ENCODE measurements at regions not wholly inside any gene's neighbourhood (a gene's known extent, or its start where the extent isn't known, plus 50 kb on each side); places are given as distances from the start of the nearest gene placed in this dataset.

DNA sequence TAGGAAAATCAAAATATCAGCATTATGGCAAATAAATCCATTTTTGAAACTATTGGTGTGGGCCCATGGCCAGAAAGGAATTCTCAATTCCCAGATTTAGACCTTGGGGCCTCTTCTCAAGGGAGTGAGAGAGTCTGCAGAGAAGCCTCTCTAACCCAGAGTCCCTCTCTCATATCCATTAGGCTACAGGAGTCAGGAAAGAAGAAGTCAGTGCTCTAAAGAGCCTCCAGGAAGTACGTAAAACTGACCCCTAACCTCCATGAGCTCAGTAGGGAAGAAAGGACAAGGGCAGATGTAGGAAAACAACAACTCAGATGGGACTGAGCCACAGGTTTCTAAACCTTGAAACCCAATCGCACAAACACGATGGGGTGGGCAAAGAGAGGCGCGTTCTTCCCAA is 479.9 kb upstream of the TNP1 start:
- no peak for DNase-seq (ENCODE audit: low read depth in 2 of 2)

DNA sequence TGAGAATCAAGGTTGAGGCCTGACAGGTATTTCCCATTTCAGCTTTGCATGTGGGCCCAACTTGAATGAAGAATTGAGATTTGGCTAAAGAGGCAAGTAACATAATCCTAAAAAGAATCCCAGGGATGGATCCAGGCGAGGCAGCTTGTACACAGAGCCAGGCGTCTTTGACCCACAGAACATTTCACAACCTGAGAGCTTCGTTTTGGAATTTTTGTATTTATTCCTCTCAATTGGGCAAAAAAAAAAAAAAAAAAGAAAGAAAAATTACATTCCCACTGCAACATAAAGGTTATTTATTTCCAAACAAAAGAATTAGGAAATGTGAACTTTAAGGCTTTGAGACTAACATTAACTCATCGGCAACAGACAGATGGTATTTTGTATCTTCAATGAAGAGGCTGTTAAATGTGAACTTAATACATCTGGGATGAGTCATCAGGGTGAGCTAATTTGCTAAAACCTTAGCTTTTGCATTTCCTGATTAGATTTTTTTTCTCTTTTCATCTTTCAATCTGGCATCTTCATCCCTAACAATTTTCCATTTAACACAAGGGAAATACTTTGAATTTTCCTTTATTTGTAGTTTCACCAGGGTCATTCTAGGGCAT is 478.5 kb upstream of the TNP1 start:
- peak; percentile 79 for DNase-seq (ENCODE audit: low read depth in 2 of 2)

DNA sequence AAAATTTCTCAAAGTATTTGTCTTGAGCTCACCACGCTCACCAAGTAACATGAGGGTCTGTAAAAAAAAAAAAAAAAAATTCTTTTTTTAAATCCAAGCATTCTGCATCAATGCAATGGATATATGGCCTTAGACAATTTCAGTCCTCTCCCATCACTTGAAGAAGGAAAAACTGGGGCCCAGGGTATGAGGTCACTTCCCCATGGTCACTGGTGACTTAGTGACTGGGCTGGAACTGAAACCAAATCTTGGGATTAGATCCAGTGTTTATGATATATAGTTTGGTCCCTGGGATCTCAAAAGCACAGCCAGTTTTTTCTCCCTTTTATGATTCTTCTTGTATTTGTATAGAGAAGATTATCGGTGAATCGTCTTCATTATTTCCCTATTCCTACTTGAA is 477.9 kb upstream of the TNP1 start:
- no peak for DNase-seq (ENCODE audit: low read depth in 2 of 2)

DNA sequence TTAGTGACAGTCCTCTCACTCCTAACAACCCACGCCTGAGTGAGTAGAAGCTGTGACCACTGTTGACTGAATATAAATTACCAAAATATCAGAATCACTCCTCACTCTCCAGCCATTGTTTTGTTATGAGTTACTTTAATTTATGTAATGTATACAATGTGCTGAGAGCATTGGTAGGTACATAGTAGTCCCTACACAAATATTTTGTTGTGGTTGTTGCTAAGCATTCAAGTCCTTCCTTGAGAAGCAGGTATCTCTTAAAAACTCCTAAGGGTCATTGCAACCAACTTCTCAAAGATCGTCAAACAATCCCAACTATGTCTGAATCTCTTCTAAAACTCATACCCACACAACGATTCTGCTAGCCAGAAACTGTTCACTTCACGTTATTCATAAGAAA is 476.8 kb upstream of the TNP1 start:
- no peak for DNase-seq (ENCODE audit: low read depth in 2 of 2)

DNA sequence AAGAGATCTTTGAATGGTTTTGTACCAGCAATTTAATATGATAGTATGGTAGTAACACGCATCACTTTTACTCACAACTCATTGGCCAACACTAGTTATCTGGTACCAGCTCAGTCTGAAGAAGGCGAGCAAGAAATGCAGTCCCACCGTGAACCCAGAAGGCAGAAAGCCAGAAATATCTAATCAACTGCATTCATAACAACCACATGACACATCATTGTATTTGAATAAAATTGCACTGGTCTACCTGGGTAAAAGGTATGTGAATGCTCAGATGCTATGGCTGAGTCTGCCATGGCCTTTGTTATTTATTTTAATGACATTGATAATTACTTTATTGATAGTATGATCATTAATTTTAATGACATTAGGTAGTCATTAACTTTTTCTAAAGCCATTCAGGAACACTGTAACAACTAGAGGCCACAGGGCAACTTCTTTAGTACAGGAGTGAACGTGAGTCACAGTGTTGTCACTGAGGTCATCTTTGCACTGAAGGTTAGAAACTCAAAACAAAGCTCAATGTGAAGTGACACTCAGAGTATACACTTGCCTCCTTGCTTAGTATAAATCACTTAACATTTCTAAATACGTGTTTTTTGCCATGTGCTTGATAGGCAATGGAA is 475.6 kb upstream of the TNP1 start:
- no peak for DNase-seq (ENCODE audit: low read depth in 2 of 2)

DNA sequence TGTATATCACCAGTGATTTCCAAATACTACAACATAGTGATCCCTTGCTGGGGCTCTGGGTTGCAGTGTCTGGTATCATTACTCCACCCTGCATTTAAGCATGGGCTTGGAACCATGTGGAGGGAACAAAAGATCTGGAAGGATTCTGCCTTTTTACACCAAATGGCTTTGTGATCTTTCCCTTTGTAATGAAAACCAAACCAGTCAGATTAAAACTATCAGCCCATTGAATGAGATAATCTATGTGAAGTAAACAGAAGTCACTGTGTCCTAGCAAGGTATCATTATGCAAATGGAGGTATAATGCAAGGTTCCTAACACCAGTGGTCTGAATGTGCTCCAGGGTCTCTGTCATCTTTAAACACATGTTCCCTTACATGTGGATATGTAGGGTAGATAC is 474.7 kb upstream of the TNP1 start:
- no peak for DNase-seq (ENCODE audit: low read depth in 2 of 2)

DNA sequence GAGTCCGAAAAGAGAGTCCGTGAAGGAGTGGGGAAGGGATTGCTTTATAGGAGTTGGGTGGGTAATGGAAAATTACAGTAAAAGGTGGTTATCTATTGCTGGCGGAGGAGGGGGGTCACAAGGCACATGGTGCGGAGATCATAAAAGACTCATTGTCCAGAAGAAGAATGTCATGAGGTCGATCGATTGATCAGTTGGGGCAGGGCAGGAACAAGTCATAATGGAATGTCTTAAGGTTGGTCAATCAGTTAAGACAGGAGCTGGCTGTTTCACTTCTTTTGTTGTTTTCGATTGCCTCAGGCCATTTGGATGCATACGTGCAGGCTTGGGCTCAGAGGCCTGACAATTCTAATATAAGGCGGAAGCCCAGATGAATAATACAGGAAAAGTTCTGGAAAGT is 473.0 kb upstream of the TNP1 start:
- DNase-seq (ENCODE audit: low read depth in 2 of 2) = no peak

DNA sequence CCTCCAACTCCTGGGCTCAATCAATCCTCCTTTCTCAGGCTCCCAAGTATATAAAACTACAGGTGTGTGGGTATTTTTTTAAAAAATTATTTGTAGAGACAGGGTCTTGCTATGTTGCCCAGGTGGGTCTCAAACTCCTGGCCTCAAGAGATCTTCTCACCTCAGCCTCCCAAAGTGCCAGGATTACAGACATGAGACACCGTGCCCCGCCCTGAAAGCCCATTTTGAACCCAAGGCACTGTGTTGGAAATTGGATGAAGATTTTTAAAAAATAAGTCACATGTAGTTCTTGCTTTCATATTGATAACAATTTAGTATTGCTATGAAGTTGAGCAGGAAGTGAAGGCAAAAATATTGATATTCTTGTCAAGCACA is 472.5 kb upstream of the TNP1 start:
- DNase-seq (ENCODE audit: low read depth in 2 of 2) = no peak

DNA sequence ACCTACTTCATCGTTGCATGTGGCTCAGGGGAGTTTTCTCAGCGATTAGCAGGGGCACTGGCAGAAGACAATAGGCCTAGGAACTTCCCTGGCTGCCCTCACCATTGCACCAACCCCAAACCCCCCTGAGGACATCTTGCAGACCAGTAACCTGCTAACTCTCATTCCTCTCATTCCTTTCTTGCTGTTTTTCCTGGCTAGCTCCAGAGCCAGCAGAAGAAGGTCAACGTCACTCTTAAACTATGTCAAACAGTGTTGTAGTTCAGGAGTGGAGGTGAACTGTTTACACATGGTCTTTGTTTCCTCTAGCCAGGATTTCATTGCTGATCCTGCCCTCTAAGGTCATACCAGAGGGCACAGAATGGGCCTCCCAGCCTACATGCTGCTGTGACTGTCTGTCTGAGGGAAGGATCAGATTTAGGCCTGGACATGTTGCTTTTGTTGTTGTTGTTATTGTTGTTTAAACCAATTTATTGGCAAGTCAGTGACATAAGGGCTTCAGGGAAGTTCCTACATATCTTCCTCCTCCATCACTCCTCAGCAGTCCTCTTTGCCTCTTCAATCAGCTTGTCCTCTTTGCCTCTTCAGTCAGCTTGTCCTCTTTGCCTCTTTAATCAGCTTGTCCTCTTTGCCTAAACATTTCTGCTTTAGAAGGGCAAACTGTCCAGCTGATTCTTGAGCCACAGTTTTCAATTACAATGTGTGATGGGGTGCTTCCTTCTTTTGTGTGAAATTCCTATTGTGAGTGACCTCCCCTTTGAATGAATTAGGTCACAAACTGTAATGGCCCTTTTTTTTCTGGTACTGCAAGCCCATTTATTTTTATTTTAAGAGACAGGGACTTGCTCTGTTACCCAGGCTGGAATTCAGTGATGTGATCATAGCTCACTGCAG is 471.9 kb upstream of the TNP1 start:
- no peak for DNase-seq (ENCODE audit: low read depth in 2 of 2)

DNA sequence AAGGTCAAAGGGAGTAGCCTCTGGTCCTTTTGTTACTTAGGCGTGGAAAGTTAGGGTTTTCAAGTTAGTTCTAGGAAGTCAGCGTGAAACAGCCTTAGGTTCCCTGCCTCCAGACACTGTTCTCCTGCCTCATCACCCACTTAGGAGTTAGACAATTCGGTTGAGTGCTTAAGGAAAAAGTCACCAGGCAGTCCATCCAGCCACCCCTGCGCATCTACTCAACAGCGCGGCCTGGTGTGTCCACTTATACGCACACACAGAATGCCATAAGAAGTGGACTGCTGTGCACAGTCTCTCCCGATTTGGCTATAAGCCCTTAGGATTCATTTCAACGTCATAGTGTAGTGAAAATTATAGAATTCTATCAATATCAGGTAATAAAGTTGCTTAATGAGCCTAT is 470.8 kb upstream of the TNP1 start:
- DNase-seq (ENCODE audit: low read depth in 2 of 2) = no peak

DNA sequence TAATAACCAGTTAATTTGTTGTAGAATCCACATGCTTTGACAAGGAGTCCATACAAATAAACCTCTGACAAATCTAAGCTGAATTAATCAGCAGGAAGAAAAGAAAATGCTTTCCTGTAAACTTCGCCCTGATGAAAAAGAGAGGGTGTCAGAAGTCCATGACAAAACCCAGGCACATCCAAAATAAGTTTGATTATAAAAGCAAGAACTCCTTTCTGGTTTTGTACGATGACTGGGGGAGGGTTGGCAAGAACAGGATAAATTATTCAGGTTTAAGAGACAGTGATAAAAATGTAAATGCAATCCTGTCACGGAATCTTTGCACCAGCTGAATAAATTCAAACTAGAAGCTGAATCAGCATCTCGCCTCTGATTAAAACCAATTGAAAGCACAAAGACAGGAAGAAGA is 469.2 kb upstream of the TNP1 start:
- DNase-seq (ENCODE audit: low read depth in 2 of 2) = no peak

DNA sequence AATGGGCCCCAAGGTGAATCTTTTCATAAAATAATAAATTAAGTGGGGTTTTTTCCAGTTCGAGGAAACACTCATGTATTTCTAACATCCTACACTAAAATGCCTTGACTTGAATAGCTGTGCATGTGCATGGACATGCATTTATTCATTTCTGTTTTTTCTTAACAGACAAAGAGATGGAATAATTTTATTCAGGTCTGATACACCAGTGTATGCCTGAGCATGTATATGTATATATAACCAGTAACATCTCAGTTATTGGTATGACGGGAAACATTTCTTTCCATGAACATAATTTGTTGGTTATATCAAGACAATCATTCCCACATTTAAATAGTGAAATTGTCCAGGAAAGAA is 468.7 kb upstream of the TNP1 start:
- DNase-seq (ENCODE audit: low read depth in 2 of 2) = no peak

DNA sequence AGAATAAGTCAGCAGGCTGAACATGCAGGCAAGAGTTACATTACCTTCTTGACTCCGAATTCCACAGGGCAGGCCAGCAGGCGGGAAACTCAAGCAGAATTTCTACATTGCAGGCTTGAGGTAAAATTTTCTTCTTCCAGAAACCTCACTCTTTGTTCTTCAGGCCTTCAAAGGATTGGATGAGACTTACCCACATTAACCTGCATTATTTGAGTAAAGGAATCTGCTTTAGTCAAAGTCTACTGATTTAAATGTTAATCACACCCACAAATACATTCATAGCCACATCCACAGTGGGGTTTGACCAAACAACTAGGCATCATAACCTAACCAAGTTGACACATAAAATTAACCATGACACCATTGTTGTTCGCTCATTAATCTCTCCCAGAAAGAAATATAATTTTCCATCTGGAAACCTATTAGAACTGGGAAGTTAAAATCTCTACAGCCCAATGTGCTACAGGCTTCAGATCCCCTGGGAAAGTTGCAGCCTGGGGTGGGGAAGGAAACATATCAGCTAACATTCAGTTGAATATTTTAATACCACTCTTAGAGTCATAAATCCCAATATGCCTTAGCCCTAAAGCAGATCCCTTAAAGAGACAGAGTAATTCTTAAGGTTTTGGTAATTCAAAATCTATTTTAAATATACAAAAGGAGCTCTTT is 468.2 kb upstream of the TNP1 start:
- no peak for DNase-seq (ENCODE audit: low read depth in 2 of 2)

DNA sequence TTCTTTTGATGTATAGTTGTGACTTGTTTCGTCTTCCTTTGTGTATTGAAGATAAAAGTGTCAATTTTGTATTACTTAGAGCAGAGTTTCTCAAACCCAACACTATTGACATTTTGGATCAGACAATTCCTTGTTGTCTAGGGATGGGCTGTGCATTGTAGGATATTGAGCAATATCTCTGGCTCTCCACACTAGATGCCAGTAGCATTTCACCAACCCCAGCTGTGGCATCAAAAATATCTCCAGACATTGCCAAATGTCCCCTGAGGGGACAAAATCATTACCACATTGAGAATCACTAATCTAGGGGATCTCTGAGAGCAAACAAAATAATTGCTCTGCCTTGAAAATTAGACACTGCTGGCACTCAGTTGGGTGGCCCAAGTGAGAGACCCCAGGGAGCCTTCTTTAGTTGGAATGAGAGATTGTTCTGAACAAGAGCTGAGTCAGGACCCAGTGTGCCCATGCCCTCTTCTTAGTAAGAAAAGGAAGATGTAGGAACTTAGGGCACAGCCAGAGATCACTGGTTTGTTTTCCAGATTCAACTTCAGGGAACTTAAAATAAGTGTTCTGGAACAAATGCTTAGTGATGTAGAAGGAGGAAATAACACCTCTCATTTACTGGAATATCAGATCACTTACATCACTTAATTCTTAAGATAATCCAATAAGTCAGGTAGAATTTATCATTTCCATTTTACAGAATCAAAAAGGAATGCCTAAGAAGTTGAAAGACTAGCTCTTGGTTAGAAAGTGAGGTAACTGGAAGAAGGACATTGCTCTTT is 466.6 kb upstream of the TNP1 start:
- DNase-seq (ENCODE audit: low read depth in 2 of 2) = no peak

DNA sequence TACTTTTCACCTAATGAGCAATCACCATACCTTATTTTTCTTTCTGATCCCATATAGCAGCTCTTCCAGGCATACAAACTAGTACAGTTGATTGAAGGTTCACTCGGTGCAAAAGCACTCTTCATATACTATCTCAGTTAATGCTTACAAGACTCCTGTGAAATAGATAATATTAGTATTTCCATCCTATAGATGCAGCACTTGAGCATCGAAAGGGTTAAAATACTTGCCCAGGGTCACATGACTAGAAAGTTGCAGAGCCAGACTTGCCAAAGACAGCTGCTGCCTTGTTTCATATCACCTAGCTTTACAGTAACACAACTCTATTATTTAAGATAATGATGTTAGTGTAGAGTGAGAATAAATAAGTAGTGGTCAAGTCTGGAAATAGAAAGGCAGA is 466.0 kb upstream of the TNP1 start:
- DNase-seq (ENCODE audit: low read depth in 2 of 2) = no peak

DNA sequence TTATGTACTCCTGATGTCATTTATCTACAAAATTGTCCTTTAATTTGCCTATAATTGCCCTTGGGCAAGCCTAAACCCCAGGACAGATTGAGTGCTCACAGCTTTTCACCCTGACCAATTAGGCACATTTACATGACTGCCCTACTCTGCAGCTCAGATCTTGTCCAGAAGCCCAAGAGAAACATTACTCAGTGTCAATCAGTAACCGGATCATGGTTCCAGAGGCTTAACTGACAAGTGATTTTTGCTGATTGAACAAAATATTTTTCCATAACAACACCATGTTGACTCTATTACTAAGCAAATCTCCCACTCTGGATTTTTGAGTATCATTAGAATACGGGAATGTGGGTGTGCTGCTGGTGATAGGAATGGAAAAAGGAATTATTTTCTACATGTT is 465.4 kb upstream of the TNP1 start:
- no peak for DNase-seq (ENCODE audit: low read depth in 2 of 2)

DNA sequence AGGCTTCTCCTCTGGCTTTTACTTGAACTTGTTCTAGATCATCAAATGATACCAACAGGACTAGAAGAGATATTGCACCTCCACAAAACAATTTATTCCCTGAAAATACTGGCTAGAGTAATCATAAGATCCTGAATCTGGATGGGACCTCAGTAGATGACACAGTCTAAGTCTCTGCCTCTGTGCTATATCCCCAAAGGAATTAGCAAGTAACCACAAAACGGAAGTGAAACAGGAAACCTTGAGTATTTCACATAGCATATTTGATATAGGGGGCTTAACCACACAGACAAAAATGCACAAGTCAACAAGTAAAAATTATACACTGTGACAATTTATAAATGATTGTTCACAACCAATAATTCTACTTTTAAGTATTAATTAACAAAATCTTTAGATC is 456.9 kb upstream of the TNP1 start:
- DNase-seq (ENCODE audit: low read depth in 2 of 2) = peak in 1 of 2 experiments; percentile 64

DNA sequence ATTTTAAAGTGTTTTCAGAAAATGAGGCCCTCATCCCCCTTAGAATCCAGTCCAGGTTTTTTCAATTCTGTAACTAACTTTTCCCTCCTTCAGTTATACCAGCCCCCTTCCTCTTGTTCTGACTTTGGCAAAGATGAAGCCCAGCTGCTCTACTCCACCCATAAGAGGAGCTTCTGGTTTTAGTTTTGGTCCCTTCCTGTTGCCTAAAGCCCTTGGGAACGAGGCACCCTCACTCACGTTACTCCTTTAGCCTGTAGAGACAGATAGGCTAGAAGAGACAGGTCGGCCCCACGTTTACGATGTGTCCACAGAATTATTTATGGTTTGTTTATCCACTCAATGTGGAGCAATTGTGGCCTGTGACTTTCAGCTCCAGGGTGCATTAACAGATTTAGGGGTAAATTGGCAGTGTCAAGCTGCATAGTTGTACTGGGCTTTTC is 454.2 kb upstream of the TNP1 start:
- no peak for DNase-seq (ENCODE audit: low read depth in 2 of 2)

DNA sequence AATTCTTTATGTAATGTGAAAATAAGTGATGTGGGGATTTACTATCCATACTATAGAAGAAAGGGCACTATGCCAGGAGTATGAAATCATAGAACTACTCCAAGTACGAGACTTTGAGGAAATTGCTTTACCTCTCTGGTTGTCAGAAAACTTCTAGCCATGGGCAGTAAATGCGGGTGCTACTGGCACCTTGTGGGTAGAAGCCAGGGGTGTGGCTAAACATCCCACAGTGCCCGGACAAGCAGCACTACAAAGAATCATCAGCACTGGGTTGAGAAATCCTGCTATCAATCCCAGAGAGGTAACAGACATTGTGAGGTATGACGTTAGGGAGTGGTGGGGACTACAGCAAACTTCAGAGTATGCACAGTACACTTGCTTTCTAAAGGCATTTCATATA is 453.5 kb upstream of the TNP1 start:
- no peak for DNase-seq (ENCODE audit: low read depth in 2 of 2)

DNA sequence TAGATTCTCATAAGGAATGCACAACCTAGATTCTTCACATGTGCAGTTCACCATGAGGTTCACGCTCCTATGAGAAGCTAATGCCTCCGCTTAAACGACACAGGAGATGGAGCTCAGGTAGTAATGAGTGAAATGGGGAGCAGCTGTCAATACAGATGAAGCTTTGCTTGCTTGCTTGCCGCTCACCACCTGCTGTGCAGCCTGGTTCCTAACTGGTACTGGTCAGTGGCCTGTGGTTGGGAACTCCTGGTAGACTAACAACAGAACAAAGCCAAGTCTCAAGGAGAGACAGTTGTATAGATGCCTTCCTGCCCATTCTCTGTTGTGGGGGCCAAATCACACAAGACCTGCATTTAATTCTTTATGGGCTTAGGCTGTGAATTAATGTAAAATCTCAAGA is 449.2 kb upstream of the TNP1 start:
- DNase-seq (ENCODE audit: low read depth in 2 of 2) = no peak

DNA sequence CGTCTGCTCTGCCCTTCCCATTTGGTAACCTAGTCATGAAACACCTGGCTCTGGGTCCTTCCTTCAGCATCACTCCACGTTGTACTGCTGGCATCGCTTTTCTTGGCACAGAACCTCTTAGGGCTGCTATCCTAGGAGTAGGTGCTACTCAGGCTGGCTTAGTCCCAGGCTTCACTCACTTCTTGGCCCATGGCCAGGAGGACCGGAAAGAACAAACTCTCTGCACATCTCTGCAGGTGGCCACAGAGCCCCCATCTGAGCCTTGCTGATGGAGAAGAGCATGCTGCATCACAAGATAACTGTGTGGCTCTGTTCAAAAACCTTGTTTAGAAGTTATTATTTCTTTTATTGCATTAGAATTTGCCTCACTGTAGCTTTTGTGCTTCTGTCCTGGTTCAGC is 447.2 kb upstream of the TNP1 start:
- DNase-seq (ENCODE audit: low read depth in 2 of 2) = no peak

DNA sequence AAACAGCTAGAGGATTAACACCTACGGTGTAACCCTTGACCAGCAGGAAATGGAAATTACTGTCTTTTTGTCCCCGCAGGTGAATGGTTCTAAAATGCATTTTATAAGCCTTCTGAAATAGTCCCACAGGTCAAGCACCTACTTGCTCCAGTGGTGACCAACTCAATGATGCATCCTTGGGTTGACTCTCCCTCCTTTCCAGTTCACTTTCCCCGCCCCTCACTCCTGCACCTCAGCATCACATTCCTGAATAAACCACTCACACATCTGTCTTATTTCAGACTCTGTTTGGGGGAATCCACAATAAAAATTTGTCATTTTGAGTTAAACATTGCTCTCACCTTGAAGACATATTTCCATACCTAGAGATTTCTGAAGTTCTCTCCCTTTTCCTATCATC is 446.0 kb upstream of the TNP1 start:
- no peak for DNase-seq (ENCODE audit: low read depth in 2 of 2)

All from fibroblast of skin of left biceps (primary cell).